LNCAP (cell line): ENCODE measurements at regions not wholly inside any gene's neighbourhood (a gene's known extent, or its start where the extent isn't known, plus 50 kb on each side); places are given as distances from the start of the nearest gene placed in this dataset.

Source experiments
- TF ChIP-seq, protein P1 (sequence below): fragments of 450-650 bp; IDR thresholded peaks from 2 replicates; pipeline ENCODE4 v1.5.1; 2017; ENCODE audit warnings: mild to moderate bottlenecking

DNA sequence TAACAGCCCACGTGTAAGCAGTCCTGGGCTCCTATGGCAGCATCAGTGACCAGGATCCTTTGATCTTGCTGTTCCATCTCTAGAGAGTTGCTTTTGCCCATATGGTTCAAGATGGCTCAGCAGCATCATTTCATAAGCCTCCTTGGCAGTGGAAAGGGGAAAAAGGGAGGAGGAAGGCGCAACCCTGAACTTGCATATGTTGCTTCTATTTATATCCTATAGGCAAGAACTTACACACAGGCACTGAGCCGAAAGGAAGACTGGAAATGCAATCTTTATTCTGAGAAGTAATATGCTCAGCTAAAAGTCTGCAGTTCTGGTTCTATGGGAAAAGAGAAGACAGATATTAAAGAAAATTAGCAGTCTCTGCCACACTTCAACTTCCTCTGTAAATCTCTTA, 167.7 kb upstream of the PLXNC1 start:
- TF ChIP-seq, protein P1, sequence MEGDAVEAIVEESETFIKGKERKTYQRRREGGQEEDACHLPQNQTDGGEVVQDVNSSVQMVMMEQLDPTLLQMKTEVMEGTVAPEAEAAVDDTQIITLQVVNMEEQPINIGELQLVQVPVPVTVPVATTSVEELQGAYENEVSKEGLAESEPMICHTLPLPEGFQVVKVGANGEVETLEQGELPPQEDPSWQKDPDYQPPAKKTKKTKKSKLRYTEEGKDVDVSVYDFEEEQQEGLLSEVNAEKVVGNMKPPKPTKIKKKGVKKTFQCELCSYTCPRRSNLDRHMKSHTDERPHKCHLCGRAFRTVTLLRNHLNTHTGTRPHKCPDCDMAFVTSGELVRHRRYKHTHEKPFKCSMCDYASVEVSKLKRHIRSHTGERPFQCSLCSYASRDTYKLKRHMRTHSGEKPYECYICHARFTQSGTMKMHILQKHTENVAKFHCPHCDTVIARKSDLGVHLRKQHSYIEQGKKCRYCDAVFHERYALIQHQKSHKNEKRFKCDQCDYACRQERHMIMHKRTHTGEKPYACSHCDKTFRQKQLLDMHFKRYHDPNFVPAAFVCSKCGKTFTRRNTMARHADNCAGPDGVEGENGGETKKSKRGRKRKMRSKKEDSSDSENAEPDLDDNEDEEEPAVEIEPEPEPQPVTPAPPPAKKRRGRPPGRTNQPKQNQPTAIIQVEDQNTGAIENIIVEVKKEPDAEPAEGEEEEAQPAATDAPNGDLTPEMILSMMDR: no peak

DNA sequence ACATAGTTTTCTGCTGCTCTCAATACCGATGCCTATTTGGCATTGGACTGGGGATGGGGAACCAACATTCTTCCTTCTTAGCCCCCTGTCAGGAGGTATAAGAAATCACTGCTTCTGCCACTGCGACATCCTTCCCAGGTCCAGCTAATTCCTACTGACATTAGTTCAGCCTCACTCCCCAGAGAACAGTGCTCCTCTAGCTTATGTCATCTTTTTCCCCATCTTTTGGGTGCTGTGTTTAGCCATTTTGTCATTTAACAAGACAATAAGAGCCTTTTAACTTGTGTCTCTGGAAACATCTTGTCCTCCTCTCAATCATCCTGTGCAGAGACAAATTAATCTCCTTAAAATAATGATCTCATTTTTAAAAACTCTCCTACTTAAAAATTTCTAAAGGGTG, 167.0 kb upstream of the PLXNC1 start:
- TF ChIP-seq, protein P1: no peak

DNA sequence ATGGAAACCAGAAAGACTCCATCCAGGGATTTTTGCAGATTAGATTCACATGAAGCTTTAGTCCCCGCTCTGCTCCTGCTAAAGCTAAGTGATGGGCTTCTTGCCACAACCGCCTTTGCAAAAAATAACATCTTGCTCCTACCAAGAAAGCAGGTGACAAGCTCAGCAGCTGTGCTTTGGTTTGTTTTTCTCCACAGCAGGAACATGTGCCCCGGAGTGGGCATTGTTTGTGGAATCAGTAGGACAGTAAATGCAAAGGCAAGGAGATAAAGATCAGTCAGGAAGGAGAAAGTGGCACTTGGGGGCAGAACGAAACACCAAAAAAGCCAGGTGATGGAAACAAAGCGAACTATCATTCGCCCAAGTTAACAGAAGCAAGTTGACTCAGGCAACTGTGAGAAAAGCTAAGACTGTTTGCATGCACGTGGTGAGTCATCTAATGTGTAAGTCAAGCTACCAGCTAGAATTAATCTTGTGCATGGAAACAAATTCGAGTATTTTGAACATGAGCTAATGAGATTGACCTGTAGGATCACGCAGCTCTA, 165.5 kb upstream of the PLXNC1 start:
- TF ChIP-seq, protein P1: no peak

DNA sequence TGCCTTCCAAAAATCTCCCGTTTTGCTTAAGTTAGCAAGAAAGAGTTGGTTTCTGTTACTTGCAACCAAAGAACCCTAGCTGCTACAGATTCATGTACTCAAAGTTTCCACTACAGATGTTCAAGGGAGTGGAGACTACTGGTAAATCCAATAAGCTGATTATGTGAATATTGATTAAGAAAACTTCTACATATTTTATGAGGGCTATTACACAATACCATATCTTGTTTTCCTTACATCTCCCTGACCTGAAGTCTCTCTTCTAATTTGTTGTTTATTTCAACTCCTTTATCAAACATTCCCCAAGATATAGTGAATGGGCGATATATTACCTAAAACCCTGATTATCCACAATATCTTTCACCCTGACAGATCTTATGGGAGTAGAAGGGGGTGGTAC, 164.4 kb upstream of the PLXNC1 start:
- TF ChIP-seq, protein P1: no peak

DNA sequence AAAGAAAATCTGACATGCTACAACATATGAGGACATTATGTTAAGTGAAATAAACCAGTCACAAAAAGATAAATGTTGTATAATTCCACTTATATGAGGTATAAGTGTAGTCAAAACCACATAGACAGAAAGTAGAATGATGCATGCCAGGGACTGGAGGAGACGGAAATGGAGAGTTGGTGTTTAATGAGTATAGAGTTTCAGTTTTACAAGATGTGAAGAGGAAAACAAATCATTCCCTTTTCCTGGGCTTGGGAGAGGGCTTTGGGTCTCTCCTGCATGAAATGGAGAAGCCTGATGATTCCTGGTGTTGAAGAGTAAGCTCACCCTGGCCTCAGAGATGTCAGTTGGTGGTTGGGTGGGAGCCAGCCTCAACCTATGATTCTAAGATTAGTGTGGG, 158.4 kb upstream of the PLXNC1 start:
- TF ChIP-seq, protein P1: no peak

DNA sequence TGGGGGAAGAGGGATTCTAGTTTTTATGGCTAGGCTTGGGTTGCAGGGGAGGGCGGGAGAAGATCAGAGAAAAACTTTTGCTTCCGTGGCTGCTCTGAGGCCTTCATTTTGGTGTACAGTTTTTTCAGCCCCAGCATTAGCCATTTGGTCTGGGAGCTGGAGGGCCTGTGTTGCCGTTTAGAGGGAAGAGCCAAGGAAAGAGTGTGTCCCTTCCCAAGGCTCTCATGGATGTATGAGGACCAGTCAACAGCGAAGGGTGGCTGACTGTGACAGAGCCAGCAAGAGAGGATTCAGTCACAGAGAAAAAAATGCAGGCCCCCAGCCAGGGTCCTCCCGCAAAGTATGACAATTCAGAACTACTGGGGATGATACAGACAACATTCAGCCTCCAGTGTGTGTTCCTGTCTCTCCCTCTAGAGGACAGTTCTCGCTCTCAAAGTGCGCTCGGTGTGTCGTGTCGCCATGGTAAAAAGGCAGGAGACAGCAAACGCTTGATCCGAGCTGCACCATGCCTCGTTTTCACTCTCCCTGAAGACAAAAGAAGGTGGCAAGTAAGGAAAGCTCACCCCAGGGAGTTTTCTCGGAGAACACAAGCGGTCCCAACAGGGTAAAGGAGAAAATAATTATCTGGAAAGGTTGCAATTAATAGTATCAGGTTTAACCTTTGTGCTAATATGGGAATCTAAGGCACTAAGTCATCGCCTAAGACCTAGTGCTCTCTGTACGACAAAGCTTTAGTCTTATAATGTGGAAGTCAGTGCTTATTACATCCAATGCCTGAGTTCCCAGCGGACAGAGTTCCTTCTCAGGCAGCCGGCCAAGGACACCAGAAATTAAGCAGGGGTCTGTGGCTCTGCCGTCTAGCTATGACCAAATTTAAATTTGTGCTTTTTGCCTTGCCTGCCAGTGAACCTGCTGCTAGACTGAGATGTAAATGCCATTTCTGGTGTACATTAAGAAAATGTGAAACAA, 157.3 kb upstream of the PLXNC1 start:
- TF ChIP-seq, protein P1: no peak

DNA sequence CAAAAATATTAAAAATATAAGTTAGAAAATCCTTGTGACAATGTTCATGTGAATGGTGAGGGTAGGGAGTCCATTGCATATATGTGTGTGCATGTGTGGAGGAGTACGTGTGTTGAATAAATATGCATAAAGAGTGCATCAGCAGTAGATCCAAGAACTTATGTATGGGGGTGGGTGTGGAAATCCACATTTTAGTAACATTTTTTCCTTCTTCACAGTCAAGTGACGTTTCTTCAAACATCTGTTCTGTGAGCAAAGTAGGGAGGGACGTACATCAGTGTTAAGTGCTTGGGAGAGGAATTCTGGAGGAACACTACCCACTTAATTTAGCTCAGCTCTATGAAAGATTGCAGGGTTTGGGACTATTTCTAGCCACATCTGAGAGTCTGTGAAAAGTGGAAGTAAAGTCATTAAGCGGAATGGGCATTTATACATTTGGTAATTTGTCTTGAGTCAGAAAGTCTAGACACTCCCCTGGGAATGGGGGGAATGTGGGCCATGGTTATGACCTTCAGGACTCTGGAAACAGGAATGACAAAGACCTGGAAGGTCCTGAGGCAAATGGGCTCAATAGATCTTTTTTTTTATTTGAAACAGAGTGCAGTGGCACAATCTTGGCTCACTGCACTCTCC, 156.4 kb upstream of the PLXNC1 start:
- TF ChIP-seq, protein P1: no peak
